ENCODE measurements at regions not wholly inside any gene's neighbourhood (a gene's known extent, or its start where the extent isn't known, plus 50 kb on each side); places are given as distances from the start of the nearest gene placed in this dataset.

GRCh38 chr14:96638041-96638855 is 136.1 kb downstream of the PAPOLA start:
- DNase-seq = no peak
- Mint-ChIP-seq H3K4me1 (ENCODE audit: low read depth) (no peaks in the 10 kb centered on the region), H3K9me3 (no peaks in the 10 kb centered on the region), H3K36me3 (ENCODE audit: low read depth) (no peaks in the 10 kb centered on the region), H3K27me3 (no peaks in the 10 kb centered on the region), H3K4me3 (no peak overlapping the region), H3K27ac (no peak overlapping the region)
- POLR2A ChIA-PET = interaction anchor here (0.7 kb wide), 1 partner anchor 31 kb away, joined by 3 read pairs; no protein-coding TSS in a partner anchor
- TF ChIP-seq CTCF (IDR thresholded peaks at IDR 0.05) = no peak
- intact Hi-C loops (cut with micrococcal nuclease) = no loop called here
- CTCF ChIA-PET = no interaction called here
- ATAC-seq = no peak

DNA sequence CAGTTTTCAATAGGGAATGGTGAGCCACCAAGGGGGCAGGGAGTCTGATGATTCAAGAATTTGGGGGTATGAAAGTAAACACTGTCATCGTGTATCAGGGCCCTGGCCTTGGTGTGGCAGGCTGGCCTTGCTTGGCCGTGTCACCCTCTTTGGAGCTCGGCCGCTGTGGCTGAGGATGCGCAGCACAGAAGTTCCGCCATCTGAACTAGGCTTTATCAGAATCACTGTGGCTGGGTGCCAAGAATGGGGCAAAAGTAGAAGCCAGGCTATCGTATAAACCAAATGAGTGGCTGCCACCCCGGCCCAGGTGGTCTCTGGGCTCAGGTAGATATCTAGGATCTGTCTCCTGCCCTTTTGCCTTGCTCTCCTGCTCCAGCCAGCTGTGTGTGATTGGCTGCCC is 137.4 kb downstream of the PAPOLA start:
- no peak overlapping the region for H3K27ac Mint-ChIP-seq
- ATAC-seq (no peak), DNase-seq (no peak)
- H3K4me1 Mint-ChIP-seq (ENCODE audit: low read depth) = no peaks in the 10 kb centered on the region
- ChIA-PET CTCF (no interaction called here), POLR2A (no interaction called here)
- TF ChIP-seq CTCF (IDR thresholded peaks at IDR 0.05) = no peak
- intact Hi-C loops (cut with micrococcal nuclease) = no loop called here
- H3K27me3 Mint-ChIP-seq = no peaks in the 10 kb centered on the region
- no peaks in the 10 kb centered on the region for H3K36me3 Mint-ChIP-seq (ENCODE audit: low read depth)
- H3K9me3 Mint-ChIP-seq = no peaks in the 10 kb centered on the region
- H3K4me3 Mint-ChIP-seq = no peak overlapping the region

DNA sequence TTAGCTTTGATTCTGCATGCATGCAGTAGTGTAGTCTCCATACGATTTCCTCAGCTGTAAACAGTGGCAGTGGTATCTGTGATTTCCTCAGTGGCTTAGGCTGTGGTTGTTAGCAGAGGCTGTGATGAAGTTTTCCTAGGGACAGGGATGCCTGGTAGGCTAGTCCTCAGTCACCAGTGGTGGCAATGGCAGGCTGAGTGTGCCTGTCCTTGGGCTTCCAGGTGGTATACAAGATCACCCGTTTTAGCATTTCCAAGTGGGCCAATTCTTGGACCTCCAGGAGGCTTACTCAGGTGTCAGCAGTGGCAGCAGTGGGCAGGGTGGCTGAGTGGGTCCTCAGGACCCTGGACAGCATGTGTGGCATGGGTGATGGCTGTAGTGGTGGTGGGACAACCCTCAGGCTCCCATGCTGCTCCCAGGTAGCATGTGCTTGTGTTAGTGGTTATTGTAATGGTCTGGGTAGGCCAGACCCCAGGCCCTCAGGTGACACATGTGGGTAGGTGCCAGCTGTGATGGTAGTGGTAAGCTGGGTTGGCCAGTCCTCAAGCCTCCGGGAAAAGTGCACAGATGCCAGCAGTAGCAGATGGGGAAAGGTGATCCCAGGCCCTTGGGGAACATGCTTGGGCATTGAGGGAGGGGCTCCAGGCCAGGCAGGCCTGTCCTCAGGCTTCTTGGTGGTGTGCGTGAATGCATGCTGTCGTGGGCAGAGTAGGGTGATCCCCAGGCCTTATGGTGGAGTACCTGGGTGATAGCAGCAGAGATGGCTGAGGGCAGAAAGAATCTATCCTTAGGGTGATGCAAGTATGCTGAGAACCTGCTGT is 146.5 kb downstream of the PAPOLA start:
- no peak overlapping the region for H3K4me3 Mint-ChIP-seq
- H3K9me3 Mint-ChIP-seq = peaks cover 15% of the 10 kb centered on the region
- intact Hi-C loops (cut with micrococcal nuclease) = no loop called here
- H3K27me3 Mint-ChIP-seq = peaks cover 23% of the 10 kb centered on the region
- CTCF ChIA-PET = no interaction called here
- ATAC-seq (no peak), DNase-seq (no peak)
- POLR2A ChIA-PET = interaction anchor here (0.7 kb wide), 1 partner anchor 374 kb away, joined by 3 read pairs; no protein-coding TSS in a partner anchor
- no peak overlapping the region for H3K27ac Mint-ChIP-seq
- no peaks in the 10 kb centered on the region for H3K36me3 Mint-ChIP-seq (ENCODE audit: low read depth)
- no peaks in the 10 kb centered on the region for H3K4me1 Mint-ChIP-seq (ENCODE audit: low read depth)
- TF ChIP-seq CTCF (IDR thresholded peaks at IDR 0.05) = no peak

DNA sequence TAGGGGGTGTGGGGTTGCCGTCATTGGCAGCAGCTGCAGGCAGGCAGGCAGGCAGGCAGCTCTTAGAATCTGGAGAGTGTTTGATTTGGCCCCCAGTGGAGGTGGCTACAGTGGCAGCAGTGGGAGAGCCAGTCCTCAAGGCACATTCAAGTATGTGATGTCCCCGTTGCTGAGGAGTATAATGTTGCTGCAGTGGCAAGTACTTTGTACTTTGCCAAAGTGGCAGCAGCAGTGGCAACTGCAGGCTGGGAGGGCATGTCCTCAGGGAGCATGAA is 147.1 kb downstream of the PAPOLA start:
- intact Hi-C loops (cut with micrococcal nuclease) = no loop called here
- ChIA-PET POLR2A (no interaction called here), CTCF (no interaction called here)
- H3K27me3 Mint-ChIP-seq = peaks cover 23% of the 10 kb centered on the region
- H3K27ac Mint-ChIP-seq = no peak overlapping the region
- H3K9me3 Mint-ChIP-seq = peaks cover 15% of the 10 kb centered on the region
- TF ChIP-seq CTCF (IDR thresholded peaks at IDR 0.05) = no peak
- no peak overlapping the region for H3K4me3 Mint-ChIP-seq
- H3K4me1 Mint-ChIP-seq (ENCODE audit: low read depth) = no peaks in the 10 kb centered on the region
- DNase-seq (no peak), ATAC-seq (no peak)
- no peaks in the 10 kb centered on the region for H3K36me3 Mint-ChIP-seq (ENCODE audit: low read depth)

DNA sequence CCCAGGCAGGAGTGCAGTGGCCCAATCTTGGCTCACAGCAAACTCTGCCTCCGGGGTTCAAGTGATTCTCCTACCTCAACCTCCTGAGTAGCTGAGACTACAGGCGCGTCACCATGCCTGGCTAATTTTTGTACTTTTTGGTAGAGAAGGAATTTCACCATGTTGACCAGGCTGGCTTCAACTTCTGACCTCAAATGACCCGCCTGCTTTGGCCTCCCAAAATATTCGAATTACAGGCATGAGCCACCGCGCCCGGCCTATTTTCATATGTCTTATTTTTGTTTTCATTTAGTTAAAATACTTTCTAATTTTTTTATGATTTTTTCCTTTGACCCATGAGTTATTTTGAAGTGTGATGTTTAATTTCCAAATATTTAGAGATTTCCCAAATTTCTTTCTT is 143.6 kb upstream of the VRK1 start:
- Mint-ChIP-seq H3K27me3 (peaks cover 21% of the 10 kb centered on the region), H3K9me3 (peaks cover 11% of the 10 kb centered on the region), H3K4me1 (ENCODE audit: low read depth) (no peaks in the 10 kb centered on the region), H3K4me3 (no peak overlapping the region), H3K27ac (no peak overlapping the region), H3K36me3 (ENCODE audit: low read depth) (no peaks in the 10 kb centered on the region)
- no peak for DNase-seq
- CTCF ChIA-PET = no interaction called here
- intact Hi-C loops (cut with micrococcal nuclease) = no loop called here
- no peak for ATAC-seq
- POLR2A ChIA-PET = no interaction called here
- no peak for TF ChIP-seq CTCF (IDR thresholded peaks at IDR 0.05)

Data from activated CD8-positive, alpha-beta T cell treated with anti-CD3 and anti-CD28 coated beads for 36 hours (primary cell).